C4-2B (cell line): ENCODE measurements at regions not wholly inside any gene's neighbourhood (a gene's known extent, or its start where the extent isn't known, plus 50 kb on each side); places are given as distances from the start of the nearest gene placed in this dataset.

Experiments
- CTCF ChIP-seq: fragments of 450-650 bp; conservative IDR thresholded peaks from 2 replicates; pipeline ENCODE4 v1.5.1; 2017; ENCODE audit warnings: mild to moderate bottlenecking
- ZFX ChIP-seq: fragments of 450-650 bp; IDR thresholded peaks from 2 replicates; pipeline ENCODE4 v1.6.1; 2017

DNA sequence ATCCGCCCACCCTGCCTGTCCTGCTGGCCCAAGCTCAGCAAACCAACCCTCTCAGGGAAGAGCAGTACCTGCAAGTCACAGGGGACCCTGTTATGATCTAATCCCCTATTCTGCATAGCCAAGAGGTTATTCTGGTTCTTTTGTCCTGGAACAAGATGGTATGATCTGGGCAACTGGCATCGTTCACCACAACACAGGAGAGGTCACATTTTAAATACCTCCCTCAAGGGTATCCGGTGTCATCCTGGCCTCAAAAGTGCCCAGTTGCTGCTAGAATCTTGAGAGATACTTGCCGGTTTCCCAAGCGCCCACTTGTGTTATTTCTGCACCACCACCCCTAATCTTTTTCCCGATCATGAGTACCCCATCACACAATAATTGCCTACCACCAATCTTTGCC, 497.5 kb downstream of the BCOR start:
- TF ChIP-seq CTCF, result no peak
- no peak for TF ChIP-seq ZFX
